ENCODE measurements at regions not wholly inside any gene's neighbourhood (a gene's known extent, or its start where the extent isn't known, plus 50 kb on each side); places are given as distances from the start of the nearest gene placed in this dataset.

DNA sequence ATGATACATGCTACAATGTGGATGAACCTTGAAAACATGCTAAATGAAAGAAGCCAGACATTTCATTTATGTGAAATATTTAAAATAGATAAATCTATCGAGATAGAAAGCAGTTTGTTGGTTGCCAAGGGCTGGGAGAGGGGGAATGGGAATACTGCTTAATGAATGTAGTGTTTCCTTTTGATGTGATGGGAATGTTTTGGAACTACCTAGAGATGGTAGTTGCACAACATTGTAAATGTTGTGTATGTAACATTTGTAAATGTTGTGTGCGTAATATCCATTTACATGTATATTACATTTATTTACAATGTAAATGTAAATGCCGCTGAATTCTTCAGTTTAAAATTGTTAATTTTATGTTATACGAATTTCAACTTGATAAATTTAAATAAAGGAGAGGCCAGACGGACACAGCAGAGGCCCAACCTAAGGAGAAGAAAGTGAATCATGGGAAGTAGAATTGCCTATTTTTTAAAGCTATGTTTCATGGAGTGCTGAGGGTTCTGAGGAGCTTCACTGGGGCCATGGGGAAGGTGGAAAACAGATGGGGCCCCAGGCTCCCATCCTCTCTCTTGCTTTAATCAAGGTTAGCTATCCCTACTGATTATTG lies 60.0 kb upstream of the TEX13D start:
- Histone ChIP-seq H3K4me3 (ENCODE audit: low read length) (no peak overlapping the region), H3K36me3 (ENCODE audit: control insufficient read depth, insufficient read depth, low read length) (no peaks in the 10 kb centered on the region), H3K27me3 (ENCODE audit: control insufficient read depth, insufficient read depth, low read length) (peaks cover 2% of the 10 kb centered on the region), H3K4me1 (ENCODE audit: control insufficient read depth, insufficient read depth, low read length) (peaks cover 13% of the 10 kb centered on the region), H3K27ac (ENCODE audit: low read depth, low read length) (no peak overlapping the region), H3K9ac (ENCODE audit: low read length) (no peak overlapping the region)

DNA sequence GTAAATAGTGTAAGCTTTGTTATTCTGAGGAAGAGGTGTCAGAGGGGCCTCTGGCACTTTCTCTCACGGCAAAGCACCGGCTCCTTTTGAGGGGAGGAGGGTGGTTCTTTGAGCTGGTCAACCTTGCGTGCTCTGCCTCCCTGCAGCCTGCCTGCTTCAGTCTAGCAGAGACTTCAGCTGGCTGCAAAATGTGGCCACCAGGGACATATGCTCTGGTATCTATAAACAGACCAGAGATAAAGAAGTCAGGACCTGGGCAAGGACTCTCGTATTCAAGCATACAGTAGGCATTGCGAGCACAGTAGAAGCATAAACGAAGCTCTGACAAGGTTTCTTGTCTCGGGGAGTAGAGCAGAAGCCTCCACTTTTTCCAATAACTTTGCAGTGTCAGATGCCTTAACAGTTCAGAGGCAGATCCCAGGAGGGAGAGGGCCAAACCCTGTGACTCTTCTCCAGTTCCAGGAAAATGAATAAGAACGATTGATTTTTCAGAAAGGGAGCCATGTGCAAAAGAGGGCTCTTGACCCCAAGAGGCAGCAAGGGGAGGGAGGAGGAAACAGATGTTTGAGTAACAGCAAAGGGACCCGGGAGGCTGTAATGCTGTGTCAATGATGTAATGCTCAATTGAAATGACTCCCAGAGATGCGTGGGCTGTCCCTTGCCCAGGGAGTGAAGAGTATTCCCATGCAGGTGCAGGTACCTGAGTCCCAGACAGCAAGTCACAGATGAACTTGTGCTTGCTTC lies 57.9 kb upstream of the TEX13D start:
- Histone ChIP-seq H3K27me3 (ENCODE audit: control insufficient read depth, insufficient read depth, low read length) (peaks cover 2% of the 10 kb centered on the region), H3K36me3 (ENCODE audit: control insufficient read depth, insufficient read depth, low read length) (no peaks in the 10 kb centered on the region), H3K27ac (ENCODE audit: low read depth, low read length) (peak overlapping the region; percentile 11), H3K4me3 (ENCODE audit: low read length) (no peak overlapping the region), H3K9ac (ENCODE audit: low read length) (no peak overlapping the region), H3K4me1 (ENCODE audit: control insufficient read depth, insufficient read depth, low read length) (peaks cover 9% of the 10 kb centered on the region)

GRCh38 chrX:124275182-124275894 lies 57.1 kb upstream of the TEX13D start:
- peaks cover 6% of the 10 kb centered on the region for H3K4me1 ChIP-seq (ENCODE audit: control insufficient read depth, insufficient read depth, low read length)
- no peak overlapping the region for H3K9ac ChIP-seq (ENCODE audit: low read length)
- H3K36me3 ChIP-seq (ENCODE audit: control insufficient read depth, insufficient read depth, low read length), result no peaks in the 10 kb centered on the region
- H3K27me3 ChIP-seq (ENCODE audit: control insufficient read depth, insufficient read depth, low read length), result peaks cover 2% of the 10 kb centered on the region
- H3K4me3 ChIP-seq (ENCODE audit: low read length), result no peak overlapping the region
- H3K27ac ChIP-seq (ENCODE audit: low read depth, low read length), result peak overlapping the region; percentile 11

- no peaks in the 10 kb centered on the region for H3K36me3 ChIP-seq (ENCODE audit: control insufficient read depth, insufficient read depth, low read length)
- no peak overlapping the region for H3K27ac ChIP-seq (ENCODE audit: low read depth, low read length)
- no peak overlapping the region for H3K9ac ChIP-seq (ENCODE audit: low read length)
- H3K27me3 ChIP-seq (ENCODE audit: control insufficient read depth, insufficient read depth, low read length), result peaks cover 2% of the 10 kb centered on the region
- no peak overlapping the region for H3K4me3 ChIP-seq (ENCODE audit: low read length)
- peaks cover 2% of the 10 kb centered on the region for H3K4me1 ChIP-seq (ENCODE audit: control insufficient read depth, insufficient read depth, low read length)
Measured at GRCh38 chrX:124280294-124280902, 52.1 kb upstream of the TEX13D start.

- Histone ChIP-seq H3K27me3 (ENCODE audit: control insufficient read depth, insufficient read depth, low read length) (no peaks in the 10 kb centered on the region), H3K27ac (ENCODE audit: low read depth, low read length) (no peak overlapping the region), H3K4me3 (ENCODE audit: low read length) (no peak overlapping the region), H3K4me1 (ENCODE audit: control insufficient read depth, insufficient read depth, low read length) (no peaks in the 10 kb centered on the region), H3K36me3 (ENCODE audit: control insufficient read depth, insufficient read depth, low read length) (no peaks in the 10 kb centered on the region), H3K9ac (ENCODE audit: low read length) (no peak overlapping the region)
Measured at GRCh38 chrX:124282580-124282979, 49.9 kb upstream of the TEX13D start.
